MM.1S (cell line): ENCODE measurements at regions not wholly inside any gene's neighbourhood (a gene's known extent, or its start where the extent isn't known, plus 50 kb on each side); places are given as distances from the start of the nearest gene placed in this dataset.

Experiments used
- CTCF ChIP-seq: fragments of 300-600 bp; sonication (generic); IDR thresholded peaks from 2 replicates; pipeline ENCODE4 v1.5.1; 2016; ENCODE audit warnings: antibody characterized with exemption, low read length, mixed read lengths
- EZH2 ChIP-seq: fragments of 300-600 bp; sonication (generic); optimal IDR thresholded peaks from 2 replicates; pipeline ENCODE3; 2017; ENCODE audit warnings: low read depth, mild to moderate bottlenecking, antibody characterized with exemption, low read length, mixed read lengths

- TF ChIP-seq CTCF (no peak), EZH2 (no peak)
These were observed 306.1 kb upstream of the RGS6 start for GRCh38 chr14:71625891-71626701.
